HG03108 (cell line): ENCODE measurements at regions not wholly inside any gene's neighbourhood (a gene's known extent, or its start where the extent isn't known, plus 50 kb on each side); places are given as distances from the start of the nearest gene placed in this dataset.

Source experiments
- ATAC-seq: cut with Tn5 transposase; IDR thresholded peaks from one replicate; pipeline ENCODE4 v1.9.1; 2021; ENCODE audit warnings: moderate library complexity; ENCODE audit not compliant: unreplicated experiment

- ATAC-seq: no peak
Measured at GRCh38 chr4:14653338-14653737, 348.9 kb upstream of the CPEB2 start.

- ATAC-seq: no peak
Measured at GRCh38 chr4:14659286-14659685, 343.0 kb upstream of the CPEB2 start.

DNA sequence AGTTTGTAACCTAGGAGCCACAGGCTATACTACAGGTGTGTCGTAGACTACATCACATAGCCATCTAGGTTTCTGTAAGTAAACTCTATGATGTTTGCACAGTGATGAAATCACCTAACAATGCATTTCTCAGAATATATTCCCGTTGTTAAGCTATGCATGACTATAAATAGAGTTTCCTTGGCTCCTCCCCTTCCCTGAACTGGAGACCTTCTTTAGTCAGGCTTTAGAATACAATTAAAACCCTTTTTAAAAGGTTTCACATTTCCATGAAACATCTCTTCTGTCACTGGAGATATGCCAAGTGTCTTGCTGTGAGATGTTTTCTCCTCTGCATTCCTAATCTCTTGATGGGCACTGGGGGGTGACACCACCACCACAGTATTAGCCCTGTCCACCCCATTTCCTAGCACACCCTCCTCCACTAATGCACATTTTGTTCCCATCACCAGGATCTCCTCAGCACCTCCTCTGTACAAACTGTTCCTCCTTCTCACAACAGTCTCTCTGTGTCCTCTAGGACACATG is 334.6 kb upstream of the CPEB2 start:
- no peak for ATAC-seq

- no peak for ATAC-seq
Measured at GRCh38 chr4:14668296-14668695, 334.0 kb upstream of the CPEB2 start.

- ATAC-seq: no peak
Measured at GRCh38 chr4:14669371-14669770, 332.9 kb upstream of the CPEB2 start.

DNA sequence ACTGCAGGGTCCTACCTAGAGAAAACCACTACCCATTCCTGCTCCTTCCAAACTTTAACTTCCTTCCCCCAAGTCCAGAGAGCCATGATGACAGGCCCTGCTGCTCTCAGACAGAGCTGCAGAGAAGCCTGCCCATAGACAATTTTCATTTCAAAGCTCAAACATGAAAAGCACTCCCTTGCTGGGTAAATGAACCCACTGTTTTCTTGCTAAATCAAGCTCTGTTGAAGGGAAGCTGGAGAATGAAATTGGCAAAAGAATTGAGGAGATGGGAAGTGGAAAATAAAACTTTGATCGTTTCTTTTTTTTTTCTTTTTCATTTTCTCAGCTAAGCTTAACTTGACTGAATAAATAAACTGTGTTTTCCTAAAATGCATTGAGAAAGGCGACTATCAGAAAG is 331.1 kb upstream of the CPEB2 start:
- ATAC-seq: no peak

- ATAC-seq: no peak
Measured at GRCh38 chr4:14675279-14675985, 326.8 kb upstream of the CPEB2 start.

DNA sequence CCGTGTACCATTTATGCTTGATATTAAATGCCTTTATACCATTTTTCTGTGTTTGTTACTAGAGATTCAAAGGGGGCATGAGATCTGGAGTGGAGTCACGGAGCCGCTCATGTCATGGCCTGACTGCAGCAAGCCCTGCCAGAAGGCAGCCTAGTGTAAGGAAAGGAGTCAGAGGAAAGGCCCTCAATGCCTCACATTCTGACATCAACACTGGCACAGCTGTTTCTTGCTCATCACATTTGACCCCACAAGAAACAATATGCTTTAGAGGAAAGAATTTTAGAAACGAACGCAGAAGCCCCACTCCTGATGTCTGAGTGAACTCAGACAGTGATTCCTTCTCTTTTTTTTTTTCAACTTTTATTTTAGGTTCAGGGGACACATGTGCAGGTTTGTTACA is 322.4 kb upstream of the CPEB2 start:
- no peak for ATAC-seq

GRCh38 chr4:14681330-14681729 is 321.0 kb upstream of the CPEB2 start:
- no peak for ATAC-seq

DNA sequence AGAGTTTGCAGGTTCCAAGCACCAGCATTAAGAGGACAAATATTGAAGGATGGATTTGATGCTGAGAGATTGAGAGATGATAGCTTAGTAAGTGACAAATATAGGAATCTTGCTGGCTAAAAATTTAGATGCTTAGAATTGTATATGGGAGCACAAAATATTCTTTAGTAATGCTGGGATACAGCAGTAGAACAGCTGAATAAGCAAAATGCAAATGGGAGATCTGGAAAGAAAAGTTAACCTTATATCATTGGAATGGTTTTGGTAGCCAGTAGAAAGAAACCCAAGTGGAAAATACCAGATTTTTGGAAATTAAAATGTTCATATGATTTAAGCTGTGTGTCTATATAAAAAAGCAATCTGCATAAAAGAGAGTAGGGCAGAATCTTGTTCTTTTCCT is 308.6 kb upstream of the CPEB2 start:
- ATAC-seq: no peak

GRCh38 chr4:14695095-14695845 is 307.0 kb upstream of the CPEB2 start:
- no peak for ATAC-seq

DNA sequence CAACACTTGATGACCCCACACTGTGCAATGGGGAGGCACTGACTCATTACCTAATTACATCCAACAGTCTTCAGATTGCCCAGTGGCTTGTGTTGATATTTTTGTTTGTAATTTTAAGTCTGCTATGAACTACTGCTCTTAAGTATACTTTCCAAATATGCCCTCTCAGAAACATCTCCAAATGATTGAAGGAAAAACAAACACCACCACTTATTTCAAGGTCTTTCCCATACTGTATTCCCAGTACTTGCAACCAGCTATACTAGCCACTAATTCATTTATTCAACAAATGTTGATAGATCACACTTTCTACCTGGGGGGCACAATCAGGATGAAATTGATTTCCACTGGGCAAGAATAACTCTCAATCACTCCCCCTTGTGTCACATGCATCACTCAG is 302.2 kb upstream of the CPEB2 start:
- ATAC-seq: no peak

- no peak for ATAC-seq
Measured at GRCh38 chr4:14700544-14700943, 301.7 kb upstream of the CPEB2 start.

GRCh38 chr4:14701389-14701788 is 300.9 kb upstream of the CPEB2 start:
- ATAC-seq: no peak

- ATAC-seq: no peak
Measured at GRCh38 chr4:14701896-14702295, 300.4 kb upstream of the CPEB2 start.

DNA sequence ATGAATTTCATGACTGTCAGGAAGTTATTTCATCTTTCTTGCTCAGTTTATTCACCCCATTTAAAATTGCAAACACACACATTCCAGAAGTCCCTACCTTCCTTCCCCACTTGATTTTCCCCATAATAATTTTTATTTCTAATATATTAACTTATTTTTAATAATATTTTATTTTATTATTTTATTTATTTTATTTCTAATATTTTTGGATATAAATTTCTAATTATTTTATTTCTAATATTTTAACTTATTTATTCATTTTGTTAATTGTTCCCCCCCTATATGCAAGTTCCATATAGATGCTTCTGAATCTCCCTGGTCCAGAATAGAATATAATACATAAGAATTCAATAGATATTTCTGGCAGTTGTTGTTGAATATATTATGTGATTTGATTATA is 293.7 kb upstream of the CPEB2 start:
- ATAC-seq: no peak

DNA sequence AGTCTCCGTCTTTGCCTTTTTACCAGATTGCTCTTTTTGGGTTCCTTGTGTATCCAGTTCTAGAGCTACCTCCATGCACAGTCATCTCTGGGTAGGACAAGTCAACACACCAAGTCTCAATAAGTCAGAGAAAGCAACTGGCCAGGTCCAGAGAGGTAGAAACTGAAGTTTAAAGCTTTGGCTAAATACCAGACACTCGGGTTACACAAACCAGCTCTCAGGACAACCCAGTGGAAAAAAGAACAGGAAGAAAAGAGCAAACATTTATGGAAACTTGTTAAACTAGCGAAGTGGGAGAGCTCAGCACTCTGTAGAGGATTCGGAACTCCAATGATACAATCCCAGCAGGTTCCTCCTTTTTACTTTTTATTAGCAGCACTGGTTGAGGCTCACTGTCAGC is 291.0 kb upstream of the CPEB2 start:
- ATAC-seq: no peak

DNA sequence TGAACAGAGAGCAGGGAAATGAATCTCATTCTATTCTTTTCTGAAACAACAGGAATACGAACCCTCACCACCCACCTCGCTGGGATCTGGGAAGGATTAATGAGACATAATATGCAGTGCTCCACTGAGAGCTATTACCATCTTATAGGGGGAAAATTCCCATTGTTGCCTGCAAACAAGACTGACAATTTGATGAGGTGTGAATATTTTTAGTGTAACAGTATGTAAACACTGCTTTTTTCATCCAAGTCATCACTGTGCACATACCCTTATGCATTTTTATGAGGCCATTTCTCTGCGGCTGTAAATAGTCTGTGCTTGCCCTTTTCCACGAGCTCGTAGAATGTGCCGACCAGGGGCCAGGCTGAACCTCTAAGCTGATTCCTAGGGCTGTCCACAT is 285.6 kb upstream of the CPEB2 start:
- ATAC-seq: no peak

DNA sequence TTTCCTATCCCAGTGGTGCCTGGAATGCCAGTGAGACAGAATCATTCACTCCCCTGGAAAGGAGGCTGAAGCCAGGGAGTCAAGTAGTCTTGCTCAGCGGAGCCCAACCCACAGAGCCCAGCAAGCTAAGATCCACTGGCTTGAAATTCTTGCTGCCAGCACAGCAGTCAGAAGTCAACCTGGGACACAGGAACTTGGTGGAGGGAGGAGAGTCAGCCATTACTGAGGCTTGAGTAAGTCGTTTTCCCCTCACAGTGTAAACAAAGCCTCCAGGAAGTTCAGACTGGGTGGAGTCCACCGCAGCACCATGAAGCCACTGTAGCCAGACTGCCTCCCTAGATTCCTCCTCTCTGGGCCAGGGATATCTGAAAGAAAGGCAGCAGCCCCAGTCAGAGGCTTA is 283.2 kb upstream of the CPEB2 start:
- no peak for ATAC-seq

- no peak for ATAC-seq
Measured at GRCh38 chr4:14726441-14726840, 275.8 kb upstream of the CPEB2 start.

DNA sequence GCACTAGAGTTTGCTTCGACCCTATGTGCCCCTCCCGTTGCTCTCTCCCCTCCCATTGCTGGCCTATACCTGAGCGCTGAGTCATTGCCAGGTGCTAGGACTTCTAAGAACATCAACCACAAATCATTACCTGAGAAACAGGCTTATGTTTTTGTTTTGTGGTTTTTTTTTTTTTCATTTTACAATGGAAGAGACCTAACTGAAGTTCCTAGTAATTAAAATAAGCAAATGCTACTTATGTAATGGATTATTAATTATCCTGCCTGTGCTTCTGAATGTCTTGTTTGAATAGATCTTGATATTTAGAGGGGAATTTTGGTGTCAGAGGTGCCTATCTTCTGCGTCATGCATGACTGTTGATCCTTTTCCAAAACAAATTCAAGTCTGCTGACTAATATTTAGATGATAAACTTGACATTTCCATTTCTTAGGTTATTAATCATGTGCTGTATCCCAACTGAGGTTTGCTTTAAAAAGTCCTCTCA is 275.4 kb upstream of the CPEB2 start:
- no peak for ATAC-seq

DNA sequence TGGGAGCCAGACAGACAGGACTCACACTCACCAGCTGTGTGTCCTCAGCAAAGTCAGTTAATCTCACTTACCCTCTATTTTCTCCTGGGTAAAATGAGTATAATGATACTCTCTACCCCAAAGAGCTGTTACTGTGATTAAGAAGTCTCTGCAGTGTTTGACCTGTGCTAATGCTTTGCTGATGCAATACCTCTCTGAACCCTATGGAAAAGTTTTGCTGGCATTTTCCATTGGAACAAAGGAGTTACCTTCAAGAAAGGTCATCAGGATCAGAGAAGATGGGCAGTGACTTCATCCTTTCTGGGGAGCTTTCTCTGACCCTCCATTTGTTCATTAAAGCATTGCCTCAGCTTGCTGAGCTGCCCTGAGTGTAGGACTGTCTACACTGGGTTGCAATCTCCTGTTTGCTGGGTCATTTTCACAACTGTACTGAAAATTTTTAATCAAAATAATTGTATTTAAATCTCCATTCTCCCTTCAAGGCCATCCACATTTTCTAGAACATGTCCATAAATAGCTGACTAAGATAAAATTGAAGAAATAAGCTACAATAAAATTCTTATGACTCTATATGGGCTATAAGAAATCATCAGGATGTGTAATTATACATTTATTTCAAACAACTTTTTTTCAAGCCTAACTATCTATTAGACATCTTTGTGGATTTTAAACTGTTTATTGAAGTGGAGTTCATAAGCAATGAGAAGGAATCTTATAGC is 272.8 kb upstream of the CPEB2 start:
- ATAC-seq: no peak
